A549 (cell line): ENCODE measurements at regions not wholly inside any gene's neighbourhood (a gene's known extent, or its start where the extent isn't known, plus 50 kb on each side); places are given as distances from the start of the nearest gene placed in this dataset.

Source experiments
- FOSL2 ChIP-seq, 2 experiments: fragments of 450-650 bp in 1 of 2; fragments of >200 bp in 1 of 2; sonication (Bioruptor Twin) in 1 of 2; formaldehyde crosslinking; IDR thresholded peaks; 2 replicates each; pipeline versions ENCODE4 v1.5.0 to v1.6.1; 2016 to 2020; ENCODE audit warnings: mild to moderate bottlenecking in 1 of 2, moderate library complexity in 1 of 2
- HOXA7 ChIP-seq: fragments of 250-450 bp; sonication (Bioruptor Pico); IDR thresholded peaks from 2 replicates; pipeline ENCODE4 v1.5.0; 2020; ENCODE audit warnings: mild to moderate bottlenecking, moderate library complexity
- JUN ChIP-seq, 2 experiments: fragments of >200 bp; sonication (Bioruptor Twin); formaldehyde crosslinking; IDR thresholded peaks; 2 replicates in 1 of 2; 3 replicates in 1 of 2; pipeline ENCODE4 v1.6.1; 2016 to 2017
- POLR2A ChIP-seq: IDR thresholded peaks from 2 replicates; pipeline ENCODE4 v1.6.1; 2012; ENCODE audit warnings: mild to moderate bottlenecking, low read length
- RCOR1 ChIP-seq: fragments of 150-350 bp; IDR thresholded peaks from 2 replicates; pipeline ENCODE4 v1.6.1; 2014; ENCODE audit warnings: antibody characterized with exemption, low read length, low read depth

DNA sequence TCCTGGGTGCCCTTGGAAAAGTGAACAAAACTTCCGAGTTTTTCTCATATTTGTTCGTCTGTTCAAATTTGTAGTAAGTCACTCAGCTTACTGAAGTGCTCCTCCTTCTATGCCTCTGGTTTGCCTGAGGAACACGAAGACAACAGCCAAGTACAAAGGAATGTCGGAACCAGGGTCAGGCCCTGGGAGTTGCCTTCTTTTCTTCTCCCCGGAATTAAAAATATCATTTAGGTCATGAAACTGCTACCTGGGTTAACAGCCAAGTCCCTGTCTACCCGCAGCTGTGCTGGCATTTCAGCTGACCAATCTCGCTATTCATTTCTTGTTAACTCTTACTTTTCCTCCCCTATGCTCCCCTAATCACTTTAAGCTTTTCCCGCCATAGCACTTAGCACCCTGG lies 137.6 kb upstream of the TEX13D start:
- TF ChIP-seq POLR2A, result no peak
- no peak for TF ChIP-seq FOSL2 (IDR thresholded peaks at IDR 0.05)
- no peak for TF ChIP-seq FOSL2 (CRISPR knock-in tag; IDR thresholded peaks at IDR 0.05)
- TF ChIP-seq JUN (IDR thresholded peaks at IDR 0.05), result no peak
- TF ChIP-seq RCOR1, result no peak
- TF ChIP-seq HOXA7 (CRISPR knock-in tag), result no peak
